C4-2B (cell line): ENCODE measurements at regions not wholly inside any gene's neighbourhood (a gene's known extent, or its start where the extent isn't known, plus 50 kb on each side); places are given as distances from the start of the nearest gene placed in this dataset.

ENCODE experiments used
- CTCF ChIP-seq: fragments of 450-650 bp; conservative IDR thresholded peaks from 2 replicates; pipeline ENCODE4 v1.5.1; 2017; ENCODE audit warnings: mild to moderate bottlenecking
- ZFX ChIP-seq: fragments of 450-650 bp; IDR thresholded peaks from 2 replicates; pipeline ENCODE4 v1.6.1; 2017

GRCh38 chr10:9878383-9878782, 1139.3 kb upstream of the CELF2 start:
- TF ChIP-seq CTCF = no peak
- TF ChIP-seq ZFX = no peak
